HG03159 (cell line): ENCODE measurements at regions not wholly inside any gene's neighbourhood (a gene's known extent, or its start where the extent isn't known, plus 50 kb on each side); places are given as distances from the start of the nearest gene placed in this dataset.

Source experiments
- ATAC-seq: cut with Tn5 transposase; IDR thresholded peaks from one replicate; pipeline ENCODE4 v1.9.1; 2021; ENCODE audit warnings: mild to moderate bottlenecking, moderate library complexity; ENCODE audit not compliant: unreplicated experiment

- no peak for ATAC-seq
Measured at GRCh38 chr16:13543850-13544249, 376.1 kb upstream of the ERCC4 start.

- no peak for ATAC-seq
Measured at GRCh38 chr16:13545271-13545670, 374.7 kb upstream of the ERCC4 start.

DNA sequence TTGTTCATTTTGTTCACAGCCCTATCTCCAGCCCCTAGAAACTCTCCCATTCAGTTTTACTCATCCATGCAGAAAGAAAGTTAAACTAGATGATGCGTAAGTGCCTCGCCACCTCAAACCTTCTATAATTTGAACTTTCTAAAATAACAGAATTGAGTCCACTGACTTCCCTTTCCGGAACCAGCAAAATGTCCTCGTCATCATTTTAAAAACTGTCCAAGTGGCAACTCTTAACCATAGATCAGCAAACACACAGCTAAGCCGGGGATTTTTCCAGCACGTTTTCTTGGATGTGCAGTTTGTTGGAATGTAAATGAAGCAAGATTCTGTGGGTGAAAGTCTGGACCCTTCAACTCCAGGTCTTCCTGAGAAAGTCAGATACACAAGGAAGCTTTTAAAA is 369.7 kb upstream of the ERCC4 start:
- ATAC-seq, result no peak

DNA sequence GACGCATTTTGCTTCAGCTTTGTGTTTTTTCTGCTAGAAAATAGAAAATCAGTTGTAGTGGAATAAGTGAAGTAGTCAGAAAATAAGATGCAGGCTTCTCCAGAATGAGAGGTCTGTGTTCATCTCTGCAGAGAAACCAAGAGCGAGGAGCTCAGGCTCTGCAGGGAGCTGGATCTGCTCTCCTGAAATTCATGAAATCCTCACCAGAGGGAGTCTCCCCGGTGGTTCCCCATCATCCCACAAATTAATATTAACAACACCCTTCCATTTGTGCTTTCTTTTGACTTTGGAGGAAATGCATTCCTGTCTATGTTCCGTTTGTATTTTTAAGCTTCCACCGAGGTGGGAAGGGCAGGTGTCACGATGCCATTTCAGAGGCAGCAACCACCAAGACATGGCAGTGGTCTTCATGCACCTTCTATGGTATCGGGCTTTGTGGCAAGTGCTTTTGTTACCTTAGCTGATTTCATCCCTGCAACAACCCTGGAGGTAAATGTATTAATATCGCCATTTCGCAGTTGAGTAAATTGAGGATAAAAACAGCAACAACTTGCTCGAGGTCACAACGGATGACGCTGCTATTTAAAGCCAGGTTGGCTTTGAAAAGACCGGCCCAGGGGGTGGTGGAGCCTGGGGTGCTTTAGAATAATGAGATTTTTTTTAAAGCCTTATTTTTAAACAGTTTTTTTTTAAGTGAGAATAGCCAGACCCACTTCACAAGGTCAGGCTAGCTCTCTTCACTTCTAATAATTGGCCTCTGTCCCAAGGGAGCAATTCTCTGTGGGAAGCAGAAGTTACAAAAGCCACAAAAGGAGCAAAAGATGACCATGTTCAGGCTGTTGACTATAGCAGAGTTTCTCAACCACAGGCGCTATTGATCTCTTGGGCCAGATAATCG is 367.6 kb upstream of the ERCC4 start:
- ATAC-seq, result no peak

DNA sequence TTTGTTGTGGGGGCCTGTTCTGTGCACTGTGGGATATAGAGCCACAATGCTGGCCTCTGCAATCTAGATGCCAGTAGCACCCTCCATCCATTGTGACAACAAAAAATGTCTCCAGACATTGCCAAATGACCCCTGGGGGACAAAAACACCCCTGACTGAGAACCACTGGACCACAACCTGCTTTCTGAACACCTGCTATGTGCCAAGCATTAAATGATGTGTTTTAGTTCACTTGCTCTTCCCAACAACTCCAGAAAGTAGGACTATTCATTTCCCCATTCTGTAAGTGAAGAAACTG is 367.0 kb upstream of the ERCC4 start:
- ATAC-seq, result no peak

DNA sequence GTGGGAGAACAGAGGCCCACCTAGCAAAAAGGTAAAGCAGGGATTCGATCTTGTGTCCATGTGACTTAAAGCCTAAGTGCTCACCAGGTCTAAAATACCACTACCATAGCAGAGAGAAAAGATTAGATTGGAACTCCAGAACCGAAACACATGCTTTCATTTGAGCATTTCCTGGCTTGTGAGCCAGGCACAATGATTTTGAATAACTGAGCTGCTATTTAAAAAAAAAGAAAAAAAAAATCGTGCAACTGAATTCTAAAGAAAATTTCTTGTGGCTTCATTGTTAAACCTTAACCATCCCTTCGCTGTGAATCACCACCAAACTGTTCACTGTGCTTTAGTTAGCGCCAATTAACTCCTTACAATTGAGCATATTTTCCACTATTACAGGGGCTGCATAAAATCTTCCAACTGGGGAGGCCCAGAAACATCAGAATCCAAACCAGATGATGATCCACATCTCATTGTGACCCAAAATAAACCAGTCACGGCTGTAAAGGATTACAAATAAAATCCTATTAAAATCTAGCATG is 366.4 kb upstream of the ERCC4 start:
- ATAC-seq, result no peak

DNA sequence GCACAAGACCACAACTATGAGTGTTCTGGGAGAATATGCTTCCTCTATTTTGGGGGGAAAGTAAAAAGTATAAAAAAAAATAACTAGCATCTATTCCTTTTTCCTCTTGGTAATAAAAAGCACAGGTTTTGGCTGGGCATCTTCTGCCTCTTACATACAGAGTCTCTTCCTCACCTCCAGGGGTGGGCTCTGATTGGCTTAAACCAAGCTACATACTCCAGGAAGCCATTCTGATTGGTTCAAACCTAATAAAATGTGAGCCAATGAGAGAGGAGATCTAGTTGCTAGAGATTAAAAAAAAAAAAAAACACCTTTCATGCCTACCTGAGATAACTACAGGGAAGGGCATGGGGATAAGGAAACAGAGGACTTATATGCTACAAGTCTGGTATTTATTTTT is 365.9 kb upstream of the ERCC4 start:
- ATAC-seq, result no peak

DNA sequence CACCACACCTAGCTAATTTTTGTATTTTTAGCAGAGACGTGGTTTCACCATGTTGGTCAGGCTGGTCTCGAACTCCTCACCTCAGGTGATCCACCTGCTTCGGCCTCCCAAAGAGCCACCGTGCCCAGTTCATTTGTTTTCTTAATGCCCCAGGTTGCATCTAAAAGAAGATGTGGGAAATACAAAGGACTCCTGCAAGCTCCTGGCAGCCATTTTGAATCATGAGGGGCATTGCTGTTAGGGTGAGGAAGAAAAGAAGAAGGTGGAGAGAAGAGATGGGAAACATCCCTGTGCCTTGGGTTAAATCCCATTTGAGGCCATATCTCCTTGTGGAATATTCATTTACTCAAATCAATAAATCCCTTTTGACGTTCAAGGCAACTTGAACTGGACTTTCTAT is 365.3 kb upstream of the ERCC4 start:
- no peak for ATAC-seq

- no peak for ATAC-seq
Measured at GRCh38 chr16:13557418-13557817, 362.5 kb upstream of the ERCC4 start.

- ATAC-seq, result no peak
Measured at GRCh38 chr16:13558752-13559151, 361.2 kb upstream of the ERCC4 start.

- ATAC-seq, result no peak
Measured at GRCh38 chr16:13559624-13560023, 360.3 kb upstream of the ERCC4 start.

- ATAC-seq, result no peak
Measured at GRCh38 chr16:13560151-13560550, 359.8 kb upstream of the ERCC4 start.

- ATAC-seq, result no peak
Measured at GRCh38 chr16:13561291-13562070, 358.5 kb upstream of the ERCC4 start.

- ATAC-seq, result no peak
Measured at GRCh38 chr16:13568803-13569202, 351.2 kb upstream of the ERCC4 start.

DNA sequence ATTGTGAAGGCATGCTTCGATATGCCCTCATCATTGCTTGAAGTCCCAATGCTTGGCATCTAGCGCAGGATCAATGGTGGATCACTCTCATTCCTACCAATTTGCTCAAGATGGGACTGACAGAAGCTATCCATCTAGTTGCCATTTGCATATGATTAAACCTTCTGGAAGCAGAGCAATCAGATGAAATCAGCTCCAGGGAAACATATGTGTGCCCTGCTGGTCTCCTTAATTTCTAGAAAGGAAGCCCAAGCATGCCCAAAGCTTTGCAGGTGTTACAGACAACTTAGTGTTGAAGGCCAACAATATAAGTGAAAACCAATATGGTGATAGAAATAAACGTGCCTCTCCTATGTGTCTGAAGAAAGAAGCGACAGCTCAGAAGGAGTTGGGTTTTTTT is 350.0 kb upstream of the ERCC4 start:
- no peak for ATAC-seq

- ATAC-seq, result no peak
Measured at GRCh38 chr16:13571036-13571435, 348.9 kb upstream of the ERCC4 start.

DNA sequence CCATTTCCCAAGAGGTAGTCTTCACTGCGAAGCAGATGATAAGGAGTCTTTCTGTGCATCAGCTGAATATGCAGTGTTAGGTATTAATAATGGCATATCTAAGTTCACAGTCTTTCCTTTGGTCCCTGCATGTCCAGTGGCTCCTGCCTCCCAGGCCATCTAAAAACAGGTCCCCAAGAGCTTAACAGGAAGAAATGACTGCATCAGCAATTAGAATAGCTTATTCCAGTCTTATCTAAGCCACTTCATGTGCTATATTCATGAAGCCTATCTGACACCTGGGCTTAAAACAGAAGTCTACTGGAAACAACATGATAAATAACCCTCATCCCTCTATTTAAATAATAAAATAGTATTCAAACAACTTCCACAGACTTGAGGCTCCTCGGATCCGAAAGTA is 346.1 kb upstream of the ERCC4 start:
- no peak for ATAC-seq

- ATAC-seq, result no peak
Measured at GRCh38 chr16:13586051-13586450, 333.9 kb upstream of the ERCC4 start.

GRCh38 chr16:13587181-13587580 is 332.8 kb upstream of the ERCC4 start:
- ATAC-seq, result no peak

DNA sequence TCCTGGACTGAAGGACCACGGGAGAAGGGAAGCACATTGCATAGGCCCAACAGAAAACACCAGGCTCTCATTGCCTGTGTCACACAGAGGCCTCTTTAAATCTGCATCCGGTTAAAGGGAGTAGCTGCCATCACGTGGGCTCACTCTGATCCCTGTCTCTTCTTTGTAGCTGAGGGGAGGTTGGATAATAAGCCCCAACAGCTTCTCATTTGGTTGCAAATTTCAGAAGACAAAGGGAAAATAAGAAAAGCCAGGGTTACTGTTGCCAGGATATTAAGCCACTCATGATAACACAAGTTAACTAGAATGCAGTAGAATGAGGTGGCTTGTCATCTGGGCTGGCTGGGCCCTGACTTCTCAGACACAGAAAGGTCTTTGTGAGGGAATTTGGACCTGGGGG is 325.1 kb upstream of the ERCC4 start:
- ATAC-seq, result no peak

GRCh38 chr16:13606804-13607203 is 313.1 kb upstream of the ERCC4 start:
- ATAC-seq, result no peak

GRCh38 chr16:13607289-13607688 is 312.7 kb upstream of the ERCC4 start:
- no peak for ATAC-seq
